ENCODE measurements at regions not wholly inside any gene's neighbourhood (a gene's known extent, or its start where the extent isn't known, plus 50 kb on each side); places are given as distances from the start of the nearest gene placed in this dataset.

GRCh38 chr5:155081618-155082017 is 68.1 kb downstream of the KIF4B start:
- Histone ChIP-seq H3K27ac (peak overlapping the region in 1 of 2 experiments; percentile 60; a peak in 1 of 6 replicates), H3K9me3 (no peaks in the 10 kb centered on the region), H3K4me2 (no peak overlapping the region), H3K4me1 (no peaks in the 10 kb centered on the region), H3K4me3 (no peak overlapping the region)
- WGBS (ENCODE audit: missing lambda C conversion rate), result 94% methylated on average over 3 of the region's 3 CpGs
- ATAC-seq (no peak), DNase-seq (ENCODE audit: low read depth in 1 of 2, low spot score in 1 of 2) (no peak), FAIRE-seq (no peak)
- ChIA-PET CTCF (no interaction called here), POLR2A (no interaction called here)
- TF ChIP-seq POLR2A (IDR thresholded peaks at IDR 0.05; ENCODE audit: low read length), result no peak
- TF ChIP-seq BHLHE40 (IDR thresholded peaks at IDR 0.05; ENCODE audit: low read depth, low read length), result no peak
- no peak for TF ChIP-seq NFE2L2 (conservative IDR thresholded peaks at IDR 0.05; ENCODE audit: low read length)

- Histone ChIP-seq H3K27ac (peak overlapping the region in 1 of 2 experiments; percentile 60; a peak in 3 of 6 replicates), H3K4me3 (no peak overlapping the region), H3K4me2 (no peak overlapping the region), H3K4me1 (no peaks in the 10 kb centered on the region), H3K9me3 (no peaks in the 10 kb centered on the region)
- no peak for TF ChIP-seq ZSCAN20 (CRISPR knock-in tag; IDR thresholded peaks at IDR 0.05)
- no peak for TF ChIP-seq EHF (CRISPR knock-in tag; IDR thresholded peaks at IDR 0.05)
- no peak for TF ChIP-seq RNF2 (IDR thresholded peaks at IDR 0.05; ENCODE audit: borderline replicate concordance, low read depth)
- TF ChIP-seq JUNB (IDR thresholded peaks at IDR 0.05), result peak; percentile 27; the same call in 1 of the 2 replicates
- TF ChIP-seq CBX2 (IDR thresholded peaks at IDR 0.05; ENCODE audit: borderline replicate concordance, low read depth), result no peak
- TF ChIP-seq FOSL2 (IDR thresholded peaks at IDR 0.05), result no peak
- peak; percentile 67 for TF ChIP-seq FOSL2 (CRISPR knock-in tag; IDR thresholded peaks at IDR 0.05)
- TF ChIP-seq JUN (IDR thresholded peaks at IDR 0.05), result no peak
- TF ChIP-seq RAD21 (conservative IDR thresholded peaks at IDR 0.05 in 1 of 2, IDR thresholded peaks at IDR 0.05 in 1 of 2), result no peak
- no peak for TF ChIP-seq HEYL (CRISPR knock-in tag; IDR thresholded peaks at IDR 0.05)
- no peak for TF ChIP-seq NR3C1 (IDR thresholded peaks at IDR 0.05)
- no peak for TF ChIP-seq HMGXB4 (CRISPR knock-in tag; IDR thresholded peaks at IDR 0.05; ENCODE audit: borderline replicate concordance)
- no peak for TF ChIP-seq CEBPB (IDR thresholded peaks at IDR 0.05)
- TF ChIP-seq HDAC2 (IDR thresholded peaks at IDR 0.05), result no peak
- no peak for TF ChIP-seq KDM1A (IDR thresholded peaks at IDR 0.05; ENCODE audit: low read depth)
- CTCF ChIA-PET, result no interaction called here
- peak; percentile 84 for ATAC-seq
- WGBS (ENCODE audit: missing lambda C conversion rate), result 14% methylated on average over 4 of the region's 4 CpGs
- no peak for FAIRE-seq
- peak; percentile 21 to 43 for DNase-seq (ENCODE audit: low read depth in 1 of 2, low spot score in 1 of 2)
- POLR2A ChIA-PET, result no interaction called here
Observed at GRCh38 chr5:155082401-155082800, 68.8 kb downstream of the KIF4B start.

- WGBS (ENCODE audit: missing lambda C conversion rate), result 53% methylated on average over 4 of the region's 4 CpGs
- no peak overlapping the region for H3K4me2 ChIP-seq
- no peak overlapping the region for H3K4me3 ChIP-seq
- DNase-seq (ENCODE audit: low read depth in 1 of 2, low spot score in 1 of 2) (no peak), ATAC-seq (no peak), FAIRE-seq (no peak)
- POLR2A ChIA-PET, result no interaction called here
- H3K27ac ChIP-seq, result no peak overlapping the region
- H3K4me1 ChIP-seq, result no peaks in the 10 kb centered on the region
- CTCF ChIA-PET, result interaction anchor here (0.7 to 1.4 kb wide), 3 partner anchors 21 to 1011 kb away, joined by 3 to 5 read pairs (median 3); no protein-coding TSS in a partner anchor
- TF ChIP-seq RAD21 (conservative IDR thresholded peaks at IDR 0.05 in 1 of 2, IDR thresholded peaks at IDR 0.05 in 1 of 2) (no peak), PBX3 (IDR thresholded peaks at IDR 0.05) (no peak), RNF2 (IDR thresholded peaks at IDR 0.05; ENCODE audit: borderline replicate concordance, low read depth) (no peak), HES2 (IDR thresholded peaks at IDR 0.05) (no peak), HDAC2 (IDR thresholded peaks at IDR 0.05) (no peak)
- H3K9me3 ChIP-seq, result no peaks in the 10 kb centered on the region
Observed at GRCh38 chr5:155085282-155085989, 71.9 kb downstream of the KIF4B start.

Data from A549 (cell line).